ENCODE measurements at regions not wholly inside any gene's neighbourhood (a gene's known extent, or its start where the extent isn't known, plus 50 kb on each side); places are given as distances from the start of the nearest gene placed in this dataset.

DNA sequence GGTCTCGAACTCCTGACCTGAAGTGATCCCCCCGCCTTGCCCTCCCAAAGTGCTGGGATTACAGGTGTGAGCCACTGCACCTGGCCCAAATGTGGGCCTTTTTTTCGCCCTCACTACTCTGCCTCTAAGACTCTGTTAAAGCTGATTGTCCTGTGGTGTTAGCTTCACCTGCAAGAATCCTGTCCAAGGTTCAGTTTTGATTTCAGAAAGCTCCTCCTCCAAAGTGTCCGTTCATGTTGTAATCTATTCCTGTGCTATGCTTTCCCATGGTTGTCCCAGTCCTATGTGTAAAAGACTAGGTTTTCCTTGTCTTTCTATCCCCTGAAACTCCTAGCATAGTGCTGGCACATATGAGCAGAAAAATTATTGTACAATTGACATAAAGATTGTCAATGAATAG lies 440.9 kb downstream of the KLF5 start:
- TF ChIP-seq POLR2AphosphoS5 (IDR thresholded peaks at IDR 0.05) (no peak), POLR2A (IDR thresholded peaks at IDR 0.05; ENCODE audit: low read depth) (no peak), EP300 (IDR thresholded peaks at IDR 0.05) (no peak)
- TF ChIP-seq, protein P1, sequence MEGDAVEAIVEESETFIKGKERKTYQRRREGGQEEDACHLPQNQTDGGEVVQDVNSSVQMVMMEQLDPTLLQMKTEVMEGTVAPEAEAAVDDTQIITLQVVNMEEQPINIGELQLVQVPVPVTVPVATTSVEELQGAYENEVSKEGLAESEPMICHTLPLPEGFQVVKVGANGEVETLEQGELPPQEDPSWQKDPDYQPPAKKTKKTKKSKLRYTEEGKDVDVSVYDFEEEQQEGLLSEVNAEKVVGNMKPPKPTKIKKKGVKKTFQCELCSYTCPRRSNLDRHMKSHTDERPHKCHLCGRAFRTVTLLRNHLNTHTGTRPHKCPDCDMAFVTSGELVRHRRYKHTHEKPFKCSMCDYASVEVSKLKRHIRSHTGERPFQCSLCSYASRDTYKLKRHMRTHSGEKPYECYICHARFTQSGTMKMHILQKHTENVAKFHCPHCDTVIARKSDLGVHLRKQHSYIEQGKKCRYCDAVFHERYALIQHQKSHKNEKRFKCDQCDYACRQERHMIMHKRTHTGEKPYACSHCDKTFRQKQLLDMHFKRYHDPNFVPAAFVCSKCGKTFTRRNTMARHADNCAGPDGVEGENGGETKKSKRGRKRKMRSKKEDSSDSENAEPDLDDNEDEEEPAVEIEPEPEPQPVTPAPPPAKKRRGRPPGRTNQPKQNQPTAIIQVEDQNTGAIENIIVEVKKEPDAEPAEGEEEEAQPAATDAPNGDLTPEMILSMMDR (IDR thresholded peaks at IDR 0.05): no peak

Measured in esophagus muscularis mucosa (tissue), 4 donors.